GM19467 (cell line): ENCODE measurements at regions not wholly inside any gene's neighbourhood (a gene's known extent, or its start where the extent isn't known, plus 50 kb on each side); places are given as distances from the start of the nearest gene placed in this dataset.

Experiments
- ATAC-seq: cut with Tn5 transposase; IDR thresholded peaks from one replicate; pipeline ENCODE4 v1.9.1; 2021; ENCODE audit warnings: mild to moderate bottlenecking, moderate library complexity; ENCODE audit not compliant: unreplicated experiment

- ATAC-seq: no peak
Observed at GRCh38 chr2:43023791-43024514, 202.5 kb downstream of the ZFP36L2 start.

GRCh38 chr2:43022896-43023295 lies 203.5 kb downstream of the ZFP36L2 start:
- ATAC-seq: no peak

DNA sequence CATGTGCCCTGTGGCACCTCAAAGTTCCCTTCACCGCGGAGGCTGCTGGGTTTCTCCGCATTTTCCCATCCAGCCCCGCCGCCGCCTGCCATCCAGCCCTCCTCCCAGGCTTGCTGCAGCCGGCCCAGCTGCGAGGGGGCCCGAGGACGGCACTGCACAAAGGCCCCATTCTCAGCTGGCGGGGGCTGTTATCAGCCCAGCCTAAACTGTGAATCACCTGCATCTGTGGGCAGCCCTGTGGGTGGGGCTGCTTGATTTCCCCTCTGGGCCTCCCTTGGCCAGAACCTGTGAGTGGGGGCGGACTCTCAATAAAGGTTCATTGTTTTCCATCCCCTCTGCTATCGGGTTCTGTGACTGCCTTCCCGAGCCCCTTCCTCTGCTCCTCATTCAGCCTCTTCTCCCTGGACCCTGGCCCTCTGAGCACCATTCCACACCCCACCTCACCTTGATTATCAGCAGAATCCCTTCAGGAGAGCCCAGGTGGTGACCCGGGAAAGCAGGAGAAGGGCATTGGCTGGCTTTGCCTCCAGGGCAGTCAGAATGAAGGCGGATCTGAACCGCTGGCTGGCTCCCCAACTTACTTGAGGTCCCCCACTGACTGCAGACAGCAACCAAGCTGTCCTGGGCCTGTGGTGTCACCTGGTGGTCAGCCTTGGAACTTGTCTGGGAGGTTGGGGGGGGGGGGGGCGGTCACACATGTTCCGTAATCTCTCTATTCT lies 204.5 kb downstream of the ZFP36L2 start:
- no peak for ATAC-seq

GRCh38 chr2:43020990-43021669 lies 205.3 kb downstream of the ZFP36L2 start:
- no peak for ATAC-seq

DNA sequence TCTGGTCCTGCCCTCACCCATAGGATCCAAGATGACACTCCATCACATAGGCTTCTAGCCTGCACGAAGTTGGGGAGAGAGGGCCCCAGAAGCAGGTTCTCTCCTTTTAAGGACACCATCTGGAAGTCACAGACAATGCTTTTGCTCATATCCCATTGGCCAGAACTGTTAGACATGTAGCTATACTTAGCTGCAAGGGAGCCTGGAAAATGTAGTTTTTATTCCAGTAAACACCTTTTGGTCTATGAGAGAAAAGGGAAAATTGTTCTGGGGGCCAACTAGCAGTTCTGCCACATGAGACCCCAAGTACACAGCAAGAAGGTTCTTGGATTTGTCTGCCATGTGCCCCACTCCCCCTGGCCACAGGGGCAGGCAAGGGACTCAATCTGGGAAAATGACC lies 206.1 kb downstream of the ZFP36L2 start:
- ATAC-seq: no peak

DNA sequence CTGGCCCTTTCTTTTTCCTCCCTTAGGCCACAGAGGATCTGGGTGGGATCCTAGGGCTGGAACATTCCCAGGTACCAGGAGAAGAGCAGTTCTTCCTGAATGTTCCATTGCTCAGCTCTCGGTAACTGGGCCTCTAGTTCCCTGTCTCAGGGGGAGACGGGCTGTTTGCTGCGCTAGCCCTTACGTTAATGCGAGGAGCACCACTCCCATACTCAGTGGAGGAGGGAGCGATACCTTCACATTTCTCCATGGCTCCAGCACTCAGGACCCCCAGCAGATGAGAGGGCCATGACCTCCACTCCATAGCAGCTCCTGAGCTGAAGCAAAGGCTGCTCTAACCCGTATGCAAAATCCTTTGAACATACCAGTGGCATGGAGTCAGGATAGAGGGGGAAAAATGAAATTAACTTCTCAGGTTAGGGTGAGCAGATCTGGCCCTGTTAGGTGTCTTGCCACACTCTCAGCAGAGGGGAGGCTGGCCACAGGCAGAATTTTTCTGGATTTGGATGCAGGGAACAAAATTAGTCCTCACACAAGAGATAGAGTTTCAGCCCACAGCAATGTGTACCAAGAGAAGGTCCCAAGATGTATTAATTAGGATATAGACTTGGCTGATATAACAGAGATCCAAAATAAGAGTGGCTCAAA lies 206.7 kb downstream of the ZFP36L2 start:
- ATAC-seq: no peak

GRCh38 chr2:43019025-43019367 lies 207.4 kb downstream of the ZFP36L2 start:
- no peak for ATAC-seq

DNA sequence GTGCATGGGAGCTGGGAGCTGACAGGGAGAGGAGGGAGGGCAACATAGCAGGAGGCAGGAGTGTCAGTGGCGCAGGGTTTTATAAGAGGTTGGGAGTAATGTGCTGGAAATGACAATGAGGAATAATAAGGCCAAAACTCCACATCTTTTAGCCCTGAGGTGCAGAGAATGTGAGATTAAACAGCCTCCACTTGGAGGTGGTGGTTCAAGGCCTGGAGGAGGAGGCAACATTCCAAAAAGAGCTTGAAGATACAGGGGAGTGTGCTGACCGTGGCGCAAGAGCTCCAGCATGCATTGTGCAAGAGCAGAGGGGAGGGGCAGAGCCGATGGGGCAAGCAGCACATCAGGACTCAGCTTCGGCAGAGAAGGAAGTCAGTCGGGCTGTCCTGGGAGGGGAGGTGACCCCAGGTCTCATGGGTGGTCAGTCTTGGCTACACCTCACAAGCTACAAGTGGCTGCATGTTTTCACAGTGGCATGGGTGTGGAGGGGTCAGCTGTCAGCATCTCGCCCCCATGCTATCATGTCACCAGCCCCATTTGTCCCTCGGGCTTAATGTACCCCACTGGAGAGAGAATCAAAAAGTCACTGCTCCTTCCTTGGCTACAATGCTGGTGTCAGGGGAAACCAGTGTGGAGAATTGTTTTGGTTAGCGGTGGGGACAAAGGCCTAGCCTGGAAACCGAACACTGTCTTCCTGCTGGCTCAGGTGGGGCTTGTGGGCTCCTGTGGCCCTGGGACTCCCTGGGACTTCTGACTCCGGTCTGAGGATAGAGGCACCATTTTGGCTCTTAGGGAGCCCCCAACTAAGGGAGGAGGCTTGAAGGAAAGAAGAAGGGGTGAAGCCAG lies 208.0 kb downstream of the ZFP36L2 start:
- no peak for ATAC-seq

DNA sequence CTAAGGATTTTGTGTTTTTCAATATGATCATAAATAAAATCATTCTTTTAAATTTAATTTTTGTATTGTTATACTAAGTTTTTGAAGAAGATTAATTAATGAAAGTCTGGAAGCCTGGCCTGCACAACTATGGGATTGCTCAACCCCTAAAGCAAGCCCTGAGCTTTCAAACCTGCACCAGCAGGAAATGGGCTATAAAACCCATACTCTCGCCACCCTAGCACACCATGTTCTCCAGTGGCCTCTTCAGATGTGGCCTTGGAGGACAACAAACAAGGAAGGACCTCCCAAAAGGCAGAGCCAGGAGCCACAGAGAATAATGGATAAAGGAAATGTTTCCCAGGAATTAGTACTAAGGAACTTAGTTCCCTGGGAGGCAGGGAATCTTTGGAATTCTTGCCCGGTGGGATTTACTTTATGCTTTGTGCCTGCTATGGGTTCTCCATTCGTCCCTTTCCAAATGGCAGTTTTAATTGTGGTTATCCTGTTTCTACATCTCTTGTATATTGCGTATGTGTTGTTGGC lies 212.5 kb downstream of the ZFP36L2 start:
- no peak for ATAC-seq

GRCh38 chr2:43012966-43013365 lies 213.4 kb downstream of the ZFP36L2 start:
- no peak for ATAC-seq

DNA sequence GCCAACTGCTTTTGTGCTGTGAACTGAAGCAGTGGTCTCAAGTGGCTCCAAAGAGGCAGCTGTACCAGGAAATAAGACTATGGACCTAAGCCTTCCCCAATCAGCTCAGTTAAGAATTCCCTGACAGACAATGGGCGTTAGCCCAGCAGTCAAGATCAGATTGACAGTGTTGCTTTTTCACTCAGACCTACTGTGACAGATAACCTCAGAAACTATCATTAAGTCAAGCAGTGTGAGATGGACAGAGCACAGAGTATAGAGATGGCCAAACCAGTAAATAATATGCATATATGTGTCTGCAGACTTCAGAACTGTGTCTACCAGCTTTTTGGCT lies 215.3 kb downstream of the ZFP36L2 start:
- ATAC-seq: no peak

DNA sequence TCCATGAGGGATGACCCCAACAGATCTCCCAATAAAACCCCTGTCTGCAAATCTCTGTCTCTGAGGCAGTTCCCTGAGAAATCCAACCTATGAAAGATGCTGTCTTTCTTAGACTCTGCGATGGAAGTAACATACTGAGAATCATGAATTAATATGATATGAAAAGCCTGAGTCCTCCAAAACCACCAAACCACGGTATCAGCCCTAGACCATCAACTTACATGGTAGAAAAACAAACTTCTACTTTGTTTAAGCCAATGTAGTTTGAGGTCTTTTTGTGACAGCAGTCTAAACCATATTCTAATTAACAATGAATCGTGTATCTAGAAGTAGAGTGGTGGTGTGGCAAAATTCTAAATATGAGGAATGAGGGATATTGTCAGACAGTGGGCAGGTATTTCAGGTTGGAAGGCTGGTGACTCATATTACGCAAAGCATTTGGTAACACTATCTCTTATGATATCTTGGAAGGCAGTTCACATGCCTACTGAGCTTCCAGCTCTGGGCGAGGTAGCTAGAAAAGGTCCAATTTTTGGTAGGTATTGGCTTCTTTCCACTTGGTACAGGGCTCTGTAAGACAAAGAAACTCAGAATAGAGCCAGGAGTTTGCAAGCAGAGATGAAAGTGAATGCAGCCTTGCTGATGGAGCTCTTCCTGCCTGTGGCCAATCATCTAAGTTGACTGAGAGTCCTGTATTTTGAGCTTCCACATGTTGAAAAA lies 215.8 kb downstream of the ZFP36L2 start:
- no peak for ATAC-seq

DNA sequence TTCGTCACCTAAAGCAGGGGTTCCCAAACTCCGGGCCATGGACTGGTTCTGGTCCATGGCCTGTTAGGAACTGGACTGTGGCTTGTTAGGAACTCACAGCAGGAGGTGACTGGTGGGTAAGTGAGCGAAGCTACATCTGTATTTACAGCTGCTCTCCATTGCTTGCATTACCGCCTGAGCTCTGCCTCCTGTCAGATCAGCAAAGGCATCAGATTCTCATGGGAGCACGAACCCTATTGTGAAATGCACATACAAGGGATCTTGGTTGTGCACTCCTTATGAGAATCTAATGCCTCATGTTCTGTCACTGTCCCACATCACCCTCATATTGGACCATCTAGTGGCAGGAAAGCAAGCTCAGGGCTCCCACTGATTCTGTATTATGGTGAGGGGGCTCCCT lies 217.0 kb downstream of the ZFP36L2 start:
- ATAC-seq: no peak

- ATAC-seq: no peak
Observed at GRCh38 chr2:43008388-43008787, 216.0 kb upstream of the HAAO start.

- no peak for ATAC-seq
Observed at GRCh38 chr2:43007901-43008300, 215.5 kb upstream of the HAAO start.

GRCh38 chr2:43006834-43007543 lies 214.6 kb upstream of the HAAO start:
- no peak for ATAC-seq

DNA sequence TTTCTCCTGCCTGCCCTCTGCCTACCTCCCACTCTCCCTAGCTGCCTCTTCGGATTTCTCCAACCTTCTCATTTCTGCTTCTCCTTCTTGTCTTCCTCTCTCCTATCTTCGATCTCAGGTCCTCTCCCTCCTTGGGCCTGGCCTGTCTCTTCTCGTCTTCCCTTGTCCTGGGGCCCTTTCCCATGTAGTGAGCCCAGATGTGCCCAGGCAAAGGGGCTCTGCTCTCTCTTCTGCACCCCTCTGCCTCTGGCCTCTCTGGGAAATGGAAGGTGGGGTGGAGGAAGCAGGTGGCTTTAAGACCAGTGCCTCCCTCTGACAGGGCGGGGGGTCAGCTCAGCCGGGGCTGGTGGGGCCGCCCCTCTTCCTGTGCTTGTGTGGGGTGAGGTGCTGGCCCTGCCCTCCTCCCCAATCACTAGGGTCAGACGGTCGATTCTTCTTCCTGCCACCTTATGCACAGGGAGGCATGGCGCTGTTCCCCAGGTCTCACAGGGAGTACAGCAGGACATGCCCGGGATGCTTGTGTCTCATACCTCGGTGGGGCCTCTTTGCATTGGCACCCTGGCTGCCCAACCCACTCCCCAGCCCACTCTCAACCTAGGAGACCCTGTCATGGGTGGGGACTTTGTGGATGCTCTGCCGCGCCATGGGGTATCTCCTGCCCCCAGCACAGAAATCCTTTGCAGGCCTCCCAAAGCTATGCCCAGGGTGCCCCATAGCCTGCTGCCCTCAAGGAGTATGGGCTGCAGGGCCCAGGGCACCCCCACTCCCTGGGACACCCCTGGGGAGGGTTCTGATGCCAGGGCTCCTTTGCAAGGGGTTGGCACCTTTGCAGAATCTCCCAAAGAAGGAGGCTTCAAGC lies 213.8 kb upstream of the HAAO start:
- no peak for ATAC-seq

DNA sequence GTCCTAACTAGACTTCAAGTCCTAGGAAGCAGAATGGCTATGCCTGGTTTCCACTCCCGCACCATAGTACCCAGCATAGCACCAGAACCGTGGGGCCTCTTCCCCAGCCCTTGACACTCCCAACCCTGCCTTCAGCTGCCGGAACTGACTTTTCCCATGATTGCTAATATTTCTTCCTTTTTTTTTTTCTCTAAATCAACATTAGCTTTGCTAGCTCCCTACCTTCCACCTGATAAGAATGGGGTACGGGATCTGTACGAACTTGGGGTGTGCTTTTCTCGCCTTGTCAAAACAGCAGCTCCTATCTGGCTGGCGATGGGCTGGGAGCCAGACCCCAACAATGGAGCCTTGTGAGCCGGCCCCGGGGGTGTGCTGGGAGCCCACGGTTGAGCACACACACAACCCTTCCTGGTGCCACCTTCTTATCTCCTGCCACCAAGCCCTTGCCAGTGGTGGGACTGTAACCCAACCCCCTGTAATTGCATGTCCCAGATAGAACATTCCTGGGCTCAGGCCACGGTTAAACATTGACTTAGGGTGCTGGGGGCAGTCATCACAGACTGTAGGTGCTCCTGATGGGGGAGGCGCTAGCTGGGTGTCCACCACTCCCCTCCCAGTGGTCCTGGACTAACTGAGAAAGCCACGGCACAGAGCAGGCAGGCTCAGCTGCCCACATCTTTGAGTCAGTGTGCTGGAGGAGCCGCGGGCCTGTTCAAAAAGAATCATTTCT lies 213.0 kb upstream of the HAAO start:
- no peak for ATAC-seq
